VCaP (cell line): ENCODE measurements at regions not wholly inside any gene's neighbourhood (a gene's known extent, or its start where the extent isn't known, plus 50 kb on each side); places are given as distances from the start of the nearest gene placed in this dataset.

Experiments
- H3K27ac ChIP-seq: fragments of 450-650 bp; 2 replicates; pipeline ENCODE4 v1.5.1; 2017
- CTCF ChIP-seq: fragments of 450-650 bp; conservative IDR thresholded peaks from 2 replicates; pipeline ENCODE4 v1.5.1; 2017; ENCODE audit warnings: mild to moderate bottlenecking, moderate library complexity

GRCh38 chr11:130629039-130629438 lies 180.6 kb downstream of the ADAMTS15 start:
- TF ChIP-seq CTCF = no peak
- no peak overlapping the region for H3K27ac ChIP-seq

DNA sequence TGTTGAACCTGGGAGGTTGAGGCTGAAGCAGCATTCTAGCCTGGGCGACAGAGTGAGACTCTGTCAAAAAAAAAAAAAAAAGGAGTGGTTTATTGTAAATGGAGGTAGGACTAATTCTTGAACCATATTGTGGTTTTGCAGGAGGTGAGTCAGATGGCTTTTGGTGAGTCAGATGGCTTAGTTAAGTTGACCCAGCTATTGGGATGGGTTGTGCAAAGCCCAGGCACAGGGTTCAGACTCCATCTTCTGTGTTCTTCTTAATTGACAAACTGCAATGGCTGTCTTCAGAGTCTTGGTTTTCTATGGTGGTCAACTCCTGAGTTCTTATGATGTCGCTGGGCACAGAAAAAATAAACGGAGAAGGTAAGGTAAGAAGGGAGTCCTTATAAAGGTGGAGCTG lies 182.7 kb downstream of the ADAMTS15 start:
- TF ChIP-seq CTCF = no peak
- no peak overlapping the region for H3K27ac ChIP-seq

- H3K27ac ChIP-seq = no peak overlapping the region
- no peak for TF ChIP-seq CTCF
Measured at GRCh38 chr11:130633466-130633865, 185.0 kb downstream of the ADAMTS15 start.

DNA sequence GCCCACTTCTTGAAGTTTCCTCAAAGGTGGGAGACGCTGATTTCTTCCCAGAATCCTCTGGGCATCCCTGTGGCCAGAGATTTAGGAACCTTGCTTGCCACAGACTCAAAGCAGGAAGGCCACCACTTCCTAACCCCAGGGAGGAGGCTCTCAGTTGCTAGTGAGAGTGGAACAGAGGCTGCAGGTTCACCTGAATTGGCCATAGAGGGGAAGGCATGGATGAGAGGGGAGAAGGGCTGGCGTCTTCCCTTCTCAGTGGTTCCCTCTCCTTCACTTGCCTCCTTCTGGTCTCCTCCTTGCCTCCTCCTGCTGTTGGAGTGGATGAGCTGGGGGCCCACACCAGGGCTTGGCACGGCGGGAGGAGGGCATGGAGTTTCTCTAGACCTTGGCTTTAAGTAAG lies 185.7 kb downstream of the ADAMTS15 start:
- no peak overlapping the region for H3K27ac ChIP-seq
- TF ChIP-seq CTCF = no peak

- no peak for TF ChIP-seq CTCF
- H3K27ac ChIP-seq = no peak overlapping the region
Measured at GRCh38 chr11:130634961-130635473, 186.6 kb downstream of the ADAMTS15 start.

GRCh38 chr11:130635937-130636630 lies 187.6 kb downstream of the ADAMTS15 start:
- no peak for TF ChIP-seq CTCF
- no peak overlapping the region for H3K27ac ChIP-seq

GRCh38 chr11:130636722-130637464 lies 188.4 kb downstream of the ADAMTS15 start:
- TF ChIP-seq CTCF = no peak
- H3K27ac ChIP-seq = no peak overlapping the region
